ENCODE measurements at regions not wholly inside any gene's neighbourhood (a gene's known extent, or its start where the extent isn't known, plus 50 kb on each side); places are given as distances from the start of the nearest gene placed in this dataset.

GRCh38 chr6:113396730-113397129 lies 460.4 kb upstream of the MARCKS start:
- ChIA-PET POLR2A (no interaction called here), CTCF (interaction anchor here (0.8 to 1.8 kb wide), 3 partner anchors 11 to 541 kb away, joined by 3 to 5 read pairs (median 4); no protein-coding TSS in a partner anchor)
- DNase-seq (ENCODE audit: low read depth, low spot score) = no peak
- H3K4me3 ChIP-seq (ENCODE audit: low read depth, low read length) = no peak overlapping the region
- no peak for TF ChIP-seq CTCF (IDR thresholded peaks at IDR 0.05; ENCODE audit: insufficient read depth, low read length, missing control alignments)

GRCh38 chr6:113397236-113397635 lies 459.9 kb upstream of the MARCKS start:
- TF ChIP-seq CTCF (IDR thresholded peaks at IDR 0.05; ENCODE audit: insufficient read depth, low read length, missing control alignments) = no peak
- ChIA-PET POLR2A (no interaction called here), CTCF (interaction anchor here (1.3 to 1.8 kb wide), 2 partner anchors 11 to 13 kb away, joined by 3 to 5 read pairs; no protein-coding TSS in a partner anchor)
- H3K4me3 ChIP-seq (ENCODE audit: low read depth, low read length) = no peak overlapping the region
- no peak for DNase-seq (ENCODE audit: low read depth, low spot score)

GRCh38 chr6:113401231-113401630 lies 455.9 kb upstream of the MARCKS start:
- no peak for TF ChIP-seq CTCF (IDR thresholded peaks at IDR 0.05; ENCODE audit: insufficient read depth, low read length, missing control alignments)
- DNase-seq (ENCODE audit: low read depth, low spot score) = no peak
- no peak overlapping the region for H3K4me3 ChIP-seq (ENCODE audit: low read depth, low read length)
- POLR2A ChIA-PET = no interaction called here
- CTCF ChIA-PET = no interaction called here

GRCh38 chr6:113402544-113402943 lies 454.6 kb upstream of the MARCKS start:
- POLR2A ChIA-PET = no interaction called here
- CTCF ChIA-PET = interaction anchor here (1.1 kb wide), 1 partner anchor 11 kb away, joined by 3 read pairs; no protein-coding TSS in a partner anchor
- DNase-seq (ENCODE audit: low read depth, low spot score) = no peak
- H3K4me3 ChIP-seq (ENCODE audit: low read depth, low read length) = no peak overlapping the region
- TF ChIP-seq CTCF (IDR thresholded peaks at IDR 0.05; ENCODE audit: insufficient read depth, low read length, missing control alignments) = no peak

DNA sequence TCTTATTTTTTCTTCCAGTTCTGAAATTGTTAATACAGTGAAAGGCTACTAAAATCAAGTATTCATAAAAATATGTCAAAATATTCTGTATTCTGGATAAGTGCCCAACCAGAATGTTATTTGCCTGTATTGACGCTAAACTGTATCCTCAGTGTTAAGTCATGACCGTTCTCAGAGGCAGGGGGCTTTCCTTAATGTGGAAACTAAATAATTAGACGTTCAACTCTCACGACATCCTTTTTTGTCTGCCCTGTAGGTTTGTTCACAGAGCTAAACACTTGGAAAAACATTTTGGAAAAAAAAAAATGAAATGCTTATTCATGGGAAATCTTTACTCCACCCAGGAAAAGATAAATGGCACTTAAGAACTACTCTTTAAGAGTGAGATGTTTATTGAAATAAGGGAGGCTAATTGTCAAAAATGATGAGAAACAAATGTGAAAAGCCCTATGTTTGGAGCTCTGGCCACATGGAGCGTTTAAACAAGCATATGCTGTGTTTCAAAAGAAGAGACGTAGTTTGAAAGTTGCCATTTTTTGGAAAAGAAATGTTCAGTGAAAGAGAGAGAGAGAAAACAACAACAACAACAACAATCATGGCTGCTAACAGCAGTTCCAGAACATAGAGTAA lies 453.1 kb upstream of the MARCKS start:
- DNase-seq (ENCODE audit: low read depth, low spot score) = no peak
- CTCF ChIA-PET = interaction anchor here (1.2 kb wide), 1 partner anchor 9 kb away, joined by 3 read pairs; no protein-coding TSS in a partner anchor
- H3K4me3 ChIP-seq (ENCODE audit: low read depth, low read length) = no peak overlapping the region
- POLR2A ChIA-PET = no interaction called here
- TF ChIP-seq CTCF (IDR thresholded peaks at IDR 0.05; ENCODE audit: insufficient read depth, low read length, missing control alignments) = no peak

DNA sequence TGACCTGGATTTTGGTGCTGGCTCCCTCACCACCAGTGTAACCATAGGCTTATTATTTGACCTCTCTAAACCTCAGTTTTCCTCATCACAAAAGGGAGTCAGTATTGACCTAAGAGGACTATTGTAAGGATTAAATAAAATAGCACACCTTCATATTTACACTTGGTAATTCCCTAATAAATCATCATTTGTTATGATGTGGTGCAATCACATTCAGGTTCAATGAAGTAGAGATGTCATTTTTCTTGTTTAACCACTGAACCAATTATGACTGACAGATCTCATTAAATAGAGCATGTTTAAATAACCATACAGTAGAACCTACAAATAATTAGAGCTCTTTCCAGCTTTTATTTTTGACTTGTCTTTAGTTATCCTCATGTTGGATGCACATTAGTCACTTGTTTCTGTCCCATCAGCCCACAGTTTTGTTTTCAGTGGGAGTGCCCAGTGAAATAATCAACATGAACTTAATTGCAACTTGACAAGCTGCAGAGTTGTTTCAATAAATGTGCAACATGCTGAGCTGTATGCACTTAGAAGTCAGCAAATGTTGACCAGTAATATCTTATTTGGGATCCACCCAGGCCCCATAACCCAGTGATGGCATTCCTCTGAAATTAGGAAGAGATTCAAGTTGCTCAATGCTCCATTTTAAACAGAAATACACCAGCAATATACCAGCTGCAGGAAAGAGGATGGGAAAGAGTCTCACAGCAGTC lies 451.7 kb upstream of the MARCKS start:
- ChIA-PET POLR2A (no interaction called here), CTCF (interaction anchor here (1.4 kb wide), 1 partner anchor 21 kb away, joined by 3 read pairs; no protein-coding TSS in a partner anchor)
- no peak overlapping the region for H3K4me3 ChIP-seq (ENCODE audit: low read depth, low read length)
- no peak for TF ChIP-seq CTCF (IDR thresholded peaks at IDR 0.05; ENCODE audit: insufficient read depth, low read length, missing control alignments)
- no peak for DNase-seq (ENCODE audit: low read depth, low spot score)
